Sigmoid colon (tissue), 4 donors: ENCODE measurements at regions not wholly inside any gene's neighbourhood (a gene's known extent, or its start where the extent isn't known, plus 50 kb on each side); places are given as distances from the start of the nearest gene placed in this dataset.

ENCODE experiments used
- CTCF ChIP-seq, 4 experiments: fragments of 450-650 bp in 3 of 4; fragments of 200-600 bp in 1 of 4; IDR thresholded peaks; one replicate each; pipeline ENCODE4 v1.5.1; 2016 to 2019; ENCODE audit warnings: antibody characterized with exemption in 4 of 4, mild to moderate bottlenecking in 3 of 4, moderate library complexity in 2 of 4
- POLR2AphosphoS5 ChIP-seq, 4 donors: sonication (generic); formaldehyde crosslinking; IDR thresholded peaks; one replicate each; pipeline ENCODE4 v1.6.1; 2017; ENCODE audit warnings: antibody characterized with exemption in 4 of 4

- TF ChIP-seq CTCF (IDR thresholded peaks at IDR 0.05) (no peak), POLR2AphosphoS5 (IDR thresholded peaks at IDR 0.05) (no peak)
Observed at GRCh38 chr10:43890124-43890523, 241.4 kb upstream of the ZNF32 start.
